ENCODE measurements at regions not wholly inside any gene's neighbourhood (a gene's known extent, or its start where the extent isn't known, plus 50 kb on each side); places are given as distances from the start of the nearest gene placed in this dataset.
A peak's percentile ranks its signal among the peaks of the same experiment; 100 is the strongest.
"Not testable (repeated sequence)": the region's sequence is repeated elsewhere in the genome, so short reads cannot be mapped to it uniquely, and the experiment has no call there.

DNA sequence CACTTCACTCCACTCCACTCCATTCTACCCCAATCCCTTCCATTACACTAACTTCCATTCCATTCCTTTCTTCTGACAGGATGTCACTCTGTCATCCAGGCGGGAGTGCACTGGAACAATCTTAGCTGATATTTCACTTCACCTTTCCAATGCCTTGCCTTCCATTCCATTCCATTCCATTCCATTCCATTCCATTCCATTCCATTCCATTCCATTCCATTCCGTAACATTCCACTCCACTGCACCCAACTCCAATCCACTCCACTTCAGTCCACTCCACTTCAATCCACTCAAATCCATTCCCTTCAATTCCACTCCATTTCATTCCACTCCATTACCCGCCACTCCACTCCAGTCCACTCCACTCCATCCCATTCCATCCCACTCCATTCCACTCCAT lies 1099.4 kb downstream of the TSPY10 start:
- peak; percentile 43 for DNase-seq

DNA sequence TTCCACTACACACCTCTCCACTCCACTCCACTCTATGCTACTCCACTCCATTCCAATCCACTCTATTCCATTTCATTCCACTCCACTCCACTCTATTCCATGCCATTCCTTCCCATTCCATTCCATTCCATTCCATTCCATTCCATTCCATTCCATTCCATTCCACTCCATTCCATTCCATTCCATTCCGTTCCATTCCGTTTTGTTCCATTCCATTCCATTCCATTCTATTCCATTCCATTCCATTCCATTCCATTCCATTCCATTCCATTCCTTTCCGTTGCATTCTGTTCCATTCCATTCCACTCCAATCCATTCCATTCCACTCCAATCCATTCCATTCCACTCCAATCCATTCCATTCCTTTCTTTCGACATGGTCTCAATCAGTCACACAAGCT lies 1121.1 kb downstream of the TSPY10 start:
- DNase-seq: not testable (repeated sequence)

DNA sequence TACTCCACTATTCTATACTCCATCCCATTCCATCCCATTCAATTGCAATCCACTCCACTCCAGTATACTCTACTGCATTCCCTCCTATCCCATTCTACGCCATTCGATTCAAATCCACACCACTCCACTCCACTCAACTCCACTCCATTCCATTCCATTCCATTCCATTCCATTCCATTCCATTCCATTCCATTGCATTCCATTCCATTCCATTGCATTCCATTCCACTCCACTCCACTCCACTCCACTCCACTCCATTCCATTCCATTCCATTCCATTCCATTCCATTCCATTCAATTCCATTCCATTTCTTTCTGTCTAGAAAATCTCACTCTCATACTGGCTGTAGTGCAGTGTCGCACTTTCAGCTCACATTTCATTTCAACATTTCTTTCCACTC lies 1129.4 kb downstream of the TSPY10 start:
- DNase-seq: not testable (repeated sequence)

DNA sequence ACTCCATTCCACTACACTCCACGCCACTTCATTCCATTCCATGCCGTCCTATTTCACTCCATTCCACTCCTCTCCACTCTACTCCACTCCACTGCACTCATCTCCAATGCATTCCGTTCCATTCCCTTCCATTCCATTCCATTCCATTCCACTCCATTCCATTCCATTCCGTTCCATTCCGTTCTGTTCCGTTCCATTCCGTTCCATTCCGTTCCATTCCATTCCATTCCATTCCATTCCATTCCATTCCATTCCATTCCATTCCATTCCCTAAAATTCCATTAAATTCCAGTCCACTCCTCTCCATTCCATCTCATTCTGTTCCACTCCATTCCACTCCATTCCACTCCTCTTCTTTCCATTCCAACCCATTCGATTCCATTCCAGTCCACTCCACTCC lies 1139.1 kb downstream of the TSPY10 start:
- DNase-seq: no peak

DNA sequence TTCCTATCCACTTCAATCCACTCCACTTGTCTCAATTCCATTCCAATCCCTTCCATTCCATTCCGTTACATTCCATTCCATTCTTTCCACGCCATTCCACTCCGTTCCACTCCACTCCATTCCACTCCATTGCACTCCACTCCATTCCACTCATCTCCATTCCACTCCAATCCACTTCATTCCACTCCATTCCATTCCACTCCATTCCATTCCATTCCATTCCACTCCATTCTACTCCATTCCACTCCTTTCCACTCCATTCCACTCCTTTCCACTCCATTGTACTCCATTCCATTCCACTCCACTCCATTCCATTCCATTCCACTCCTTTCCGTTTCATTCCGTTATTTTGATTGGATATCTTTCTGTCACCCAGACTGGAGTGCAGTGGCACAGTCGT lies 1158.7 kb downstream of the TSPY10 start:
- no peak for DNase-seq
